K562 (cell line): ENCODE measurements at regions not wholly inside any gene's neighbourhood (a gene's known extent, or its start where the extent isn't known, plus 50 kb on each side); places are given as distances from the start of the nearest gene placed in this dataset.

Experiments used
- ATAC-seq: fragments of 200-7000 bp; cut with Tn5 transposase; 3 replicates; pipeline ENCODE4 v1.9.1; 2020; ENCODE audit warnings: moderate library complexity
- BruUV-seq: library from RNA; stranded (reverse); fragments of 400-500 nt; replicated peaks from 2 replicates; lab custom pipeline; 2021; lab: Mats Ljungman, UMichigan
- CTCF ChIA-PET: fragments of 300-600 bp; formaldehyde crosslinking; extraction: SDS; loops from one replicate; lab custom pipeline; 2021; ENCODE audit warnings: low intra/inter-chr PET ratio; lab: Yijun Ruan, JAX
- POLR2A ChIA-PET: fragments of 300-600, 350-650 bp; sonication (Branson Sonifier 250); formaldehyde crosslinking; extraction: SDS; loops from one replicate; lab custom pipeline; 2021; ENCODE audit warnings: antibody characterized with exemption, inconsistent platforms; lab: Yijun Ruan, JAX
- DNase-seq, 4 experiments: peaks; one replicate each; pipeline versions ENCODE4 v3.0.0 to v3.0.0-alpha.2; 2011 to 2018; ENCODE audit warnings: low spot score in 3 of 4, mixed read lengths in 3 of 4; ENCODE audit errors: extremely low read depth in 1 of 4
- FAIRE-seq: peaks from 2 replicates; lab custom pipeline; 2011; peaks lifted over from hg19 to GRCh38; lab: Jason Lieb, UNC
- H2AFZ ChIP-seq: 2 replicates; pipeline ENCODE4 v1.6.0; 2011; ENCODE audit warnings: low read depth, low read length, control low read depth, inconsistent platforms
- H3K27ac ChIP-seq: fragments of 200-600 bp; 3 replicates; pipeline ENCODE4 v1.8.0; 2011; ENCODE audit warnings: low read depth, mild to moderate bottlenecking, control low read depth, inconsistent platforms, low read length, moderate library complexity, mixed read lengths; ENCODE audit errors: extremely low read depth
- H3K27me3 ChIP-seq, 2 experiments: fragments of 300-600 bp in 1 of 2; 2 replicates in 1 of 2; 3 replicates in 1 of 2; pipeline versions ENCODE4 v1.6.0 to v1.8.0; 2011; ENCODE audit warnings: inconsistent platforms in 2 of 2, low read length in 2 of 2, mild to moderate bottlenecking in 1 of 2, mixed read lengths in 1 of 2, moderate library complexity in 1 of 2; ENCODE audit not compliant: control insufficient read depth in 2 of 2, insufficient read depth in 2 of 2
- H3K36me3 ChIP-seq: fragments of 300-600 bp; 3 replicates; pipeline ENCODE4 v1.8.0; 2011; ENCODE audit warnings: mild to moderate bottlenecking, low read length, inconsistent platforms; ENCODE audit not compliant: control insufficient read depth, insufficient read depth
- H3K4me1 ChIP-seq, 2 experiments: fragments of 200-600 bp in 1 of 2; replicated peaks in 1 of 2; 2 replicates in 1 of 2; 3 replicates in 1 of 2; pipeline versions ENCODE4 v1.5.1 to v1.8.0; 2011; ENCODE audit warnings: inconsistent platforms in 2 of 2, low read length in 2 of 2, mild to moderate bottlenecking in 1 of 2, mixed read lengths in 1 of 2, moderate library complexity in 1 of 2; ENCODE audit not compliant: control insufficient read depth in 2 of 2, insufficient read depth in 2 of 2
- H3K4me2 ChIP-seq: 2 replicates; pipeline ENCODE4 v1.6.1; 2011; ENCODE audit warnings: low read length, control low read depth, inconsistent platforms, mixed read lengths; ENCODE audit not compliant: insufficient read depth
- H3K4me3 ChIP-seq: fragments of 200-600 bp; sonication (generic), shearing (Covaris generic); 2 replicates; pipeline ENCODE4 v1.5.1; 2016; ENCODE audit warnings: control low read depth, inconsistent platforms
- H3K79me2 ChIP-seq: fragments of 200-600 bp; 3 replicates; pipeline ENCODE4 v1.8.0; 2011; ENCODE audit warnings: low read length, inconsistent platforms; ENCODE audit not compliant: control insufficient read depth, insufficient read depth
- H3K9ac ChIP-seq, 2 experiments: 2 replicates each; pipeline versions ENCODE4 v1.6.0 to v1.6.1; 2011; ENCODE audit warnings: low read depth in 2 of 2, low read length in 2 of 2, control low read depth in 1 of 2, inconsistent platforms in 1 of 2, mild to moderate bottlenecking in 1 of 2, mixed read lengths in 1 of 2; ENCODE audit not compliant: insufficient read depth in 1 of 2
- H3K9me1 ChIP-seq: one replicate; pipeline ENCODE4 v1.6.0; 2011; ENCODE audit warnings: inconsistent platforms, mild to moderate bottlenecking, low read length, moderate library complexity; ENCODE audit not compliant: control insufficient read depth, insufficient read depth
- H3K9me3 ChIP-seq: replicated peaks from 2 replicates; pipeline ENCODE4 v1.5.1; 2011; ENCODE audit warnings: low read depth, low read length, inconsistent platforms; ENCODE audit not compliant: control insufficient read depth, insufficient read depth
- H4K20me1 ChIP-seq: replicated peaks from 2 replicates; pipeline ENCODE4 v1.6.1; 2011; ENCODE audit warnings: low read length, inconsistent platforms, mixed read lengths; ENCODE audit not compliant: control insufficient read depth, insufficient read depth
- BRD4 ChIP-seq: fragments of 200-600 bp; sonication (generic); IDR thresholded peaks from 2 replicates; pipeline ENCODE4 v1.6.1; 2017; ENCODE audit warnings: inconsistent platforms
- C11orf30 ChIP-seq: fragments of 450-650 bp; IDR thresholded peaks from 2 replicates; pipeline ENCODE4 v1.6.1; 2016; ENCODE audit warnings: low read depth, mild to moderate bottlenecking
- CBFA2T2 ChIP-seq: fragments of 450-650 bp; conservative IDR thresholded peaks from 2 replicates; pipeline ENCODE4 v1.6.1; 2017; ENCODE audit warnings: mild to moderate bottlenecking
- ELF1 ChIP-seq: fragments of 200-800 bp; sonication (Bioruptor generic); IDR thresholded peaks from 2 replicates; pipeline ENCODE4 v1.6.1; 2016; ENCODE audit warnings: missing genetic modification characterization, missing compliant biosample characterization
- ETS2 ChIP-seq: IDR thresholded peaks from 2 replicates; pipeline ENCODE4 v1.6.1; 2016; ENCODE audit warnings: borderline replicate concordance, missing genetic modification characterization, mild to moderate bottlenecking, moderate library complexity, missing compliant biosample characterization; ENCODE audit not compliant: poor library complexity, severe bottlenecking
- FOXJ3 ChIP-seq: sonication (generic); formaldehyde crosslinking; IDR thresholded peaks from 2 replicates; pipeline ENCODE4 v1.4.0; 2020; ENCODE audit warnings: mild to moderate bottlenecking, missing genetic modification reagents
- RB1 ChIP-seq: fragments of 450-650 bp; IDR thresholded peaks from 2 replicates; pipeline ENCODE4 v1.6.1; 2017; ENCODE audit warnings: low read depth, mild to moderate bottlenecking
- RFX7 ChIP-seq: fragments of 250-450 bp; sonication (Bioruptor Pico); IDR thresholded peaks from 2 replicates; pipeline ENCODE4 v1.5.1; 2021; ENCODE audit warnings: mild to moderate bottlenecking
- TCF3 ChIP-seq: sonication (generic); formaldehyde crosslinking; IDR thresholded peaks from 2 replicates; pipeline ENCODE4 v1.4.0; 2020; ENCODE audit warnings: mild to moderate bottlenecking, missing genetic modification reagents
- ZBTB5 ChIP-seq: fragments of 450-650 bp; IDR thresholded peaks from 2 replicates; pipeline ENCODE4 v1.6.1; 2017; ENCODE audit warnings: antibody characterized with exemption
- ZNF24 ChIP-seq: fragments of 450-650 bp; IDR thresholded peaks from 2 replicates; pipeline ENCODE4 v1.6.1; 2016
- ZNF668 ChIP-seq: fragments of 250-450 bp; sonication (Bioruptor Pico); IDR thresholded peaks from 2 replicates; pipeline ENCODE4 v1.8.0; 2022; ENCODE audit warnings: mild to moderate bottlenecking, inconsistent platforms
- WGBS: fragments of 100-300 bp; shearing (Covaris generic); methylation state at CpG from one replicate; pipeline ENCODE4 v1.1.6; 2016; ENCODE audit warnings: low coverage, mixed read lengths; ENCODE audit not compliant: insufficient coverage; ENCODE audit errors: missing lambda C conversion rate; 5-methylcytosine and 5-hydroxymethylcytosine counted together
- in situ Hi-C: fragments of 300-500 bp; cut with MboI; formaldehyde crosslinking; loops from 4 replicates; pipeline ENCODE4 v1.15.0; 2018; ENCODE audit warnings: inconsistent platforms, mixed read lengths
- intact Hi-C: fragments of 100-400 bp; cut with micrococcal nuclease; formaldehyde crosslinking; loops from 2 replicates; pipeline ENCODE4 v1.14.2; 2022

GRCh38 chr5:107134931-107135330, 535.8 kb downstream of the EFNA5 start:
- ChIA-PET POLR2A (no interaction called here), CTCF (no interaction called here)
- no peak for TF ChIP-seq ZNF668 (CRISPR knock-in tag)
- no peak for TF ChIP-seq FOXJ3 (CRISPR knock-in tag)
- no peak for TF ChIP-seq BRD4
- no peak for TF ChIP-seq RB1
- TF ChIP-seq ELF1 (tag), result no peak
- no peak for TF ChIP-seq C11orf30
- TF ChIP-seq ZBTB5, result no peak
- TF ChIP-seq ZNF24, result no peak
- TF ChIP-seq ETS2 (tag), result no peak
- no peak for TF ChIP-seq RFX7 (CRISPR knock-in tag)
- no peak for TF ChIP-seq CBFA2T2
- no peak for TF ChIP-seq TCF3 (CRISPR knock-in tag)
- Histone ChIP-seq H3K4me2 (no peak overlapping the region), H3K27ac (no peak overlapping the region), H3K4me3 (no peak overlapping the region), H4K20me1 (no peaks in the 10 kb centered on the region), H3K36me3 (no peaks in the 10 kb centered on the region), H3K79me2 (no peaks in the 10 kb centered on the region), H3K9me3 (no peaks in the 10 kb centered on the region), H3K9ac (no peak overlapping the region), H3K27me3 (no peaks in the 10 kb centered on the region), H2AFZ (no peak overlapping the region), H3K9me1 (no peaks in the 10 kb centered on the region), H3K4me1 (no peaks in the 10 kb centered on the region)
- FAIRE-seq (no peak), DNase-seq (no peak), ATAC-seq (no peak)
- WGBS, result 0% methylated on average over 2 of the region's 2 CpGs
- no TSS peak for BruUV-seq
- in situ Hi-C loops (no loop called here), intact Hi-C loops (loop anchor here (5.0 kb wide), 1 partner anchor 253 kb away; no protein-coding TSS in a partner anchor)
